ENCODE measurements at regions not wholly inside any gene's neighbourhood (a gene's known extent, or its start where the extent isn't known, plus 50 kb on each side); places are given as distances from the start of the nearest gene placed in this dataset.
"Not testable (repeated sequence)": the region's sequence is repeated elsewhere in the genome, so short reads cannot be mapped to it uniquely, and the experiment has no call there.

DNA sequence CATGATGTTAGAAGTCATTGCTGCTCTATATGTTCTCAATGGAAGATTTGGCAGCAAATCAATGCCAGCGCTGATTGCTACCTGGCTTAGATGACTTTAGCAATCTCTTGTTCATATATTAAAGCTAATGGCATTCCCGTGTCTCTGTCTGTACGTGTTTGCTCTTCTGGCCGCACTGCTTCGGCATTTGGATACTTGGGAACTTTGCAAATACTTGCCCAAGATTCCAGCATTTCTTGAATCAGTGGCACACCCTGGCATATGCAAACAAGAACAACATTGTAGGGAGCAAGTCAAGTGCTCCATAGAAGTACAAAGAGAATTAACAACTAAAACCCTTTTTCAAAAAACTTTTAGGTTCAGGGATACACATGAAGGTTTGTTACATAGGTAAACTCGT lies 128.9 kb upstream of the TMEM164 start:
- no peak for DNase-seq (ENCODE audit: low read depth in 2 of 3, low spot score in 2 of 3)

DNA sequence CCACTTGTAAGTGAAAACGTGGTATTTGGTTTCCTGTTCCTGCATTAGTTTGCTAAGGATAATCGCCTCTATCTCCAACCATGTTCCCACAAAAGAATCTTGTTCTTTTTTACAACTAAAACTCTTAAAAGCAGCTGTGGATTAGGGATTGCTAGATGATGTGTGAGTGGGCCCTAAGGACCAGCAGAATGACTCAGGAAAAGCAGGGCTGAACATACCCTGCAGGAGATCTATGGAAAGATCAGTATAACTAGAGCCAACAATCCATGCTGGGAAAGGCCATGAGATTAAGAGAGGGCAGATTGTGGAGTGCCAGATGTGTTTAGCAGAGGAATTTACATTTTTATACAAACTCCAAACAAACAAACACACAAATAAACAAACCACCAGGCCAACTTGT lies 128.4 kb upstream of the TMEM164 start:
- no peak for DNase-seq (ENCODE audit: low read depth in 2 of 3, low spot score in 2 of 3)

DNA sequence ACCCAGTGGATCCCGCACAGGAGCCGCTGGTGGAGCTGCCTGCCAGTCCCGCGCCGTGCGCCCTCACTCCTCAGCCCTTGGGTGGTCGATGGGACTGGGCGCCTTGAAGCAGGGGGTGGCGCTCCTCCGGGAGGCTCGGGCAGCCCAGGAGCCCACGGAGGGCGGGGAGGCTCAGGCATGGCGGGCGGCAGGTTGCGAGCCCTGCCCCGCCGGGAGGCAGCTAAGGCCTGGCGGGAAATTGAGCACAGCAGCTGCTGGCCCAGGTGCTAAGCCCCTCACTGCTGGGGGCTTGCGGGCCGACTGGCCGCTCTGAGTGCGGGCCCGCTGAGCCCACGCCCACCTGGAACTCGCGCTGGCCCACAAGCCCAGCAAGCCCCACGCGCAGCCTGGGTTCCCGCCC lies 127.1 kb upstream of the TMEM164 start:
- no peak for DNase-seq (ENCODE audit: low read depth in 2 of 3, low spot score in 2 of 3)

DNA sequence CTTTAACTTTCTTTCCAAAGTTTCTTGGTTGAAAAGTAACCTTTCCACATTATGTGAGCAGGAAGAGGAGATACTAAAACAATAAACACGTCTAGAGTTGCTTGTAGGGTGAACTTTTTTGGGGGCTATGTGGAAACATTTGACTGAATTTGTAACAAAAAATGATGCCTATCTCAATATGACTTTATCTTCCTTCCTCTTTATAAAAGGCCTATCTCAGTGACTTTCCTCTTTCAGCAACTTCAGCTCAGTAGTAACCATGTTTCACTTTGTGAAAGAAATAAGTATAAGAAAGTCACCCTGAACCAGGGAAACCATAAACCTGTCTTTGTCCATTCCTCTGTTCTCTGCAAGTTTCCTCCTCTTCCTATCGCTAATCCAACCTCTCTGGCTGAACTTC lies 124.7 kb upstream of the TMEM164 start:
- peak in 1 of 3 donors; percentile 25 for DNase-seq (ENCODE audit: low read depth in 2 of 3, low spot score in 2 of 3)

DNA sequence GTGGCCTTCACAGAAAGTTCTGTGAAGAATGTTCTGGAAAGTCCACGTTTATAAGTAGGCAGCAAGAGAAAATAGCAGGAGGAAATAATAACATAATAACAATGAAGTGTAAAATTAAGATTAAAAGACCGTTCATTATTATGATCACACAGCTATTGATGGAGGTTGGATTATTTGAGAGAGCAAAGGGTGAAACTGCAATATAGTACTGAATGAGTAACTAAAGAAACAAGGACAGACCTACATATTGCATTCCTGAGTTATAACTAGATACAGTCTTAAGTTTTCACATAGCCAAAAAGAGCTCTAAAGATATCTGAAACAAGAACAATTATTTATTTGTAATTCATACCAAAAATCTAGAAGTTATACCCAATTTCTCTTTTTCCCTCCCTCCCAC lies 122.9 kb upstream of the TMEM164 start:
- DNase-seq (ENCODE audit: low read depth in 2 of 3, low spot score in 2 of 3): no peak

DNA sequence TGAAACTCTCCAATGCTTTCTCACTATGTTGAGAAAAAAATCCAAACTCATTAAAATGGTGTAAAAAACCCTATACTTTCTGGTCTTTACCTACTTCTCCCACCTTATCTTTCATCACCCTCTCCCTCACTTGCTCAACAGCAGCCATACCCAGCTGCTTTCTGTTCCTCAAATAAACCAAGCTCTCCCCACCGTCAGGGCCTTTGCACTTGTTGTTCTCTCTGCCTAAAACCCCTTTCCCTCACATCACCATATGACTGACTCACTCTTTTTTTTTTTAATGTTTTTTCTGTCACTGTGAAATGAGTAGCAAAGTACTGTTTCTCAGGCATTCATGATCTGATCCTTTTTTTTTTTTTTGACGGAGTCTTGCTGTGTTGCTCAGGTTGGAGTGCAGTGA lies 122.3 kb upstream of the TMEM164 start:
- no peak for DNase-seq (ENCODE audit: low read depth in 2 of 3, low spot score in 2 of 3)

DNA sequence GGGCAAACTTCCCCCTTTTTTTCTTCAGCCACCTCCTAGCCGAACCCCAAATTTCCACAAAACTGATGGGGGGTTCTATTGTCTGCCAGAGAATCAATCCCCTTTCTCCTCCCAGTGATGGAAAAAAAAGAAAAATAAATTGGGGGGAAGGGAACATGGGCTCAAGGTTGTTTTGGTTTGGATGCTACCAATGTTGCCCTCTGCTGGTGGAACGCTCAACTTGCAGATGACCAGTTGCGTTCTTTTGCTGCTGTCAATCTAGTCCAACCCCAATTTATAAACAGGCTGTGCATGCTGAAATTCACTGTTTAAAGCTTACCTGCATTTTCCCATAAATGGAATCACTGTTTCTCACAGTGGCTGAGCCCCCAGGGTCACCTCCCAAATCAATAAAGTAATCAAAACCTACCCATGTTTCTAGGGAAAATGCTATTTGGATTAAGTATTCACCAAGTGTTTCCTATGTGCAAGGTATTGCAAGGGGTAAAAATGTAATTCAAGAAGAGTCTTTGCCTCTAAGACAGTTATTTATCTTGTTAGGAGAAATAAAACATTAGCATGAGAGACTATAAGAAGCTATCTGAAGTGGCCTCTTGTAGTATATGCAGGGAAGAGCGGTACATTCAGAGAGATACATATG lies 116.7 kb upstream of the TMEM164 start:
- peak in 1 of 3 donors; percentile 53 for DNase-seq (ENCODE audit: low read depth in 2 of 3, low spot score in 2 of 3)

DNA sequence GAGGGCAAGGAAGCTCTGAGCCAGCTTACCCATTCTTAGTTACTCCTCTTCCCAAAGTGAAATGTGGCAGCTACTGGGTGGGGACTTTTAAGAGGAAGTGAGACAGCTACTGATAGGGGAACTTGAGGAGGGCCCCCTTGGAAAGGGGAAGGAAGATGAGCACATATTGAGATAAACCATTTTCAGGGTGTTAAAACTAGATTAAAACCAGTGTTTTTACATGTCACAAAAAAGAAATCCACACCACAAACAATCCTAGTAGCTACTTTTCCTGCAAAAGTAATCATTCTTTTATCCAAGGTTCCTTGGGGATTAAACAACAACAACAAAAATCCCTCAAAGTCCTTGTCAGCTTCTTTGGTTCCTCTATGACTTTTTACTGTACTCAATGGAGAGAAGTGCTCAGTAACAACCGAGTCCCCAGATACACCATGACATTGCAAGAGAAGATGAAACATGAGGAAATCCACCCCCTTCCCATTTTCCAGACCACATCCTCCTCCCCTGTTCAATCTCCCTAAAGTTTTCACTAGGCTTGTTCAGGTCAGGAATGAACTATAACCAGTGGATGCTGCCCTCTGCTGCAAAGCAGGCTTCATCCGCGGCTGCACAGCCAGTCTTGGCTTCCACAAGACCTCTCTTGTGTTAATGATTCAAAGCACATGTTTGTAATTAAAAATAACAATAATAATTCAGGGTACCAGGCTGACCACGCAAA lies 113.5 kb upstream of the TMEM164 start:
- DNase-seq (ENCODE audit: low read depth in 2 of 3, low spot score in 2 of 3): peak in 2 of 3 donors; percentile 40 to 45

DNA sequence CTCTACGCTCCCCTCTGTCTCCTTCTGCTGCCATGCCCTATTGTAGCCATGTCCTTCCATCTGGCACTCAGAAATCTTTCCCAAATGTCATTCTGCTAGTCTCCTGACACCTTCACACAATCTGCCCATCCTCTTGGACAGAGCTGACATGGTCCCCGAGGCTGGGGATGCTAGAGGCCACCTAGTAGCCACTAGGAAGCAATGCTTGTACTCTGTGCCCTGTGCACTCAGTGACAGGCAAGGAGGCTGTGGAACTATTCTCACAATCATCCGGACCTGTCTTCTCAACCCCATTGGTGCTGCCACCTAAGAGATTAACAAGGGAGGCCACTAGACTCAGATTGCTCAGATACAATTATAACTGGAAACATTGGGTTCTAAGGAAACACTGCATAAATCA lies 112.6 kb upstream of the TMEM164 start:
- no peak for DNase-seq (ENCODE audit: low read depth in 2 of 3, low spot score in 2 of 3)

DNA sequence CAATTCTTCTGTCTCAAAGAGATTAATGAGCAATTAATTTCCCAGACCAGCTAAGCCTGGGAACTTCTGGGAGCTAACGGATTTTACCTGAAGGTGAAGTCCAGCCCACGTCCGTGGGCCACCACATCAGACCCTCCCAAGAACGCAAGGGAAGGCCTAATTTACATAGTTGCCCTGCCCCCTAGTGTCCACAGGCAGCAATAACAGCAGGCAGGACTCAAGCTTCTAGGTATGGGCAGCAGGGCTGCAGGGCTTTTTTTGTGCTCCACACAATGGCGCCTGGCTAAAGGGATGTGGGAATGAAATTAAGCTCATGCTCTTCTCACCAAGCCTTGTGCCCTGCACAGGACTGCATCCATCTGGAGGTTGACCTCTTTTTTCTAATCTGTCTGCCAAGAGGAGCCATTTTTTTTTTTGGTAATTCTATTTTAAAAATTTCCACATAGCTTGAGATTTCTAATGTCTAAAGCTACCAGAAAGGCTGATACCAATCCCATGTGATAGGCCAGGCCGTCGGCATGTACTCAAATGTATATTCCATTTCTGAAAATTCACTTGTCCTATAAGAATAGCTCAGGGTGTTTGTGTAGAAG lies 111.9 kb upstream of the TMEM164 start:
- DNase-seq (ENCODE audit: low read depth in 2 of 3, low spot score in 2 of 3): peak; percentile 21 to 64 (median 49)

DNA sequence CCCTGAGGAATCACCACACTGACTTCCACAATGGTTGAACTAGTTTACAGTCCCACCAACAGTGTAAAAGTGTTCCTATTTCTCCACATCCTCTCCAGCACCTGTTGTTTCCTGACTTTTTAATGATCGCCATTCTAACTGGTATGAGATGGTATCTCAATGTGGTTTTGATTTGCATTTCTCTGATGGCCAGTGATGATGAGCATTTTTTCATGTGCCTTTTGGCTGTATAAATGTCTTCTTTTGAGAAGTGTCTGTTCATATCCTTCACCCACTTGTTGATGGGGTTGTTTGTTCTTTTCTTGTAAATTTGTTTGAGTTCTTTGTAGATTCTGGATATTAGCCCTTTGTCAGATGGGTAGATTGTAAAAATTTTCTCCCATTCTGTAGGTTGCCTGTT lies 106.9 kb upstream of the TMEM164 start:
- not testable (repeated sequence) for DNase-seq (ENCODE audit: low read depth in 2 of 3, low spot score in 2 of 3)

DNA sequence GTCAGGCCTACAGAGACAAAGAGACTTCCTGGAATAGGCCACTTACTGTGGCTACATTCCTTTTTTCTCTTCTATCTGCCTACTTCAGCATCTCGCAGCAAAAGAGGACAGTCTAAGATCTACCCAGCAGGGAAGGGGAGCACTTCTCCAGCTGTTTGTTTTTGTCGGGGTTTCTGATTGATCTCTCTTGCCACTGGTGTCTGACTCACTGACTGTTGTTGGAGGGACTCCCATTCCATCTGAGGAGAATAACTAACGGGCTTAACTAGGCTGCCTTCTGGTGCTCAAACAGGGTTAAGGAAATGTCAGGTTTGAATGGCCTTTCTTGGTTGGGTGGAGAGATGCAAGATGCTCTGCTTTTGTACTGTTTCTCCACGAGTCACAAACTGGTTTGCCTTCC lies 100.2 kb upstream of the TMEM164 start:
- DNase-seq (ENCODE audit: low read depth in 2 of 3, low spot score in 2 of 3): no peak

DNA sequence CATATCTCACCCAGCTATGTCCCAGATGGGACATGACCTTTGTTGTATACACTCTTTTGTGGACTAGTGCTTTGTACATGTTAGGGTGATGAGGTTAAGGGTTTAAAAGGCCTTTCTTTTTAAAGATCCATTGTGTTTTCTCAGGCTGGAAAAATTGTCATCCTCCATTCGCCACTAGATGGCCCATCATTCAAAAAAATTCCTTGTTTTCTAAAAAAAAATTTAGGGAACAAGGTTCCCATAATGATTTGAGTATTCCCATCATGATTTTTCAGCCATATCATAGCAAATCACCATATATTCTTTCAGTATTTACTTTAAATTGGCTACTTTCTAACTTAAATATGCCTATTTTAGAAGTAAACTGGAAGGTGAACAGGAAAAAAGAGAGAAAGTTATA lies 91.9 kb upstream of the TMEM164 start:
- no peak for DNase-seq (ENCODE audit: low read depth in 2 of 3, low spot score in 2 of 3)

DNA sequence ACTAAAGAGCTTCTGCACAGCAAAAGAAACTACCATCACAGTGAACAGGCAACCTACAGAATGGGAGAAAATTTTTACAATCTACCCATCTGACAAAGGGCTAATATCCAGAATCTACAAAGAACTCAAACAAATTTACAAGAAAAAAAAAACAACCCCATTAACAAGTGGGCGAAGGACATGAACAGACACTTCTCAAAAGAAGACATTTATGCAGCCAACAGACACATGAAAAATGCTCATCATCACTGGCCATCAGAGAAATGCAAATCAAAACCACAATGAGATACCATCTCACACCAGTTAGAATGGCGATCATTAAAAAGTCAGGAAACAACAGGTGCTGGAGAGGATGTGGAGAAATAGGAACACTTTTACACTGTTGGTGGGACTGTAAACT lies 89.9 kb upstream of the TMEM164 start:
- DNase-seq (ENCODE audit: low read depth in 2 of 3, low spot score in 2 of 3): not testable (repeated sequence)

DNA sequence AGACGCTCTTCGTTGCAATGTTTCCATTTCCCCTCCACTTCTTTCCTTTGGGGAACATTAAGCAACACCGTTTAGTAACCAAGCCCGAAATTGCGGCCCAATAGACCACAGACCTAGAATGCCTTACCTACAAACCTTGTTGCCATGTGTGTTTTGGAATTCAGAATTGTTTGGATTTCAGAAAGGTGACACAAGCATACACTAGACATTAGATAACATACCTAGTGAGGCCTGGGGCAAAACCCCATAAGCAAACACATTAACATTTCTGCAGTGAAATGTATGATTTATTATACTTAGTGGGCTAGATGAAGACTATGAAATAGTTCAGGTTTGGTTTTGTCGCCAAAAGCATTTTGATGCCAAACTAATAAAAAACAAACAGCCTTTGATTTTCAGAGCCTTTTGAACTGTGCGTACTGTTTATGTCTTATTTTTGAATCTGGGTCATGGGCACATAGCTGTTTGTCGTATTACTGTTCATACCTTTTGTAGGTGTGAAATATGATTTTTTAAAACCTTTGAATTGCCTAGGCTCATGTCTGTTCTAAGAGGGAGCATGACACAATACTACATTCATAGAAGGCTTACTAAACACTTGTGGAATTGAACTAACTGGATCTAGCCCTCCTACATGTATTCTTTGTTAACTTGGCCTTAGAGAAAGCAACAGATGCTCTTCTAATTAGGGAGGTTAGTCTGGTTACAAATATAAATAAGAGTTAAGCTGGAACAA lies 88.6 kb upstream of the TMEM164 start:
- no peak for DNase-seq (ENCODE audit: low read depth in 2 of 3, low spot score in 2 of 3)

DNA sequence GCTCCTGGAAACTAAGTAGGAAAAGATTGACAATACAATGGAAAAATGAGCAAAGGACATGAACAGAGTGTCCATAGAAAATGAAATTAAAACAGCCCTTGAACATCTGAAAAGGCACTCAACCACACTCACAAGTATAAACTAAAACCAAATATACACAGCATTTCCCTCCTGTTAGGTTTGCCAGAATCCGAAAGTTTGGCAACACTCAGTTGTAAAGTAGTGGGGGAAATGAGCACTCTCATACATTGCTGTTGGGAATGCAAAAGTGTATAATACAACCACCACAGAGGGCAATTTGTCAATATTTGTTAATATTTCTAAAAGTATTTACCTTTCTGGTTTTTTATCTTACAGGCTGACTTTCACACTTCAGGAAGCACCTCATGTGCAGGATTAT lies 84.2 kb upstream of the TMEM164 start:
- no peak for DNase-seq (ENCODE audit: low read depth in 2 of 3, low spot score in 2 of 3)

DNA sequence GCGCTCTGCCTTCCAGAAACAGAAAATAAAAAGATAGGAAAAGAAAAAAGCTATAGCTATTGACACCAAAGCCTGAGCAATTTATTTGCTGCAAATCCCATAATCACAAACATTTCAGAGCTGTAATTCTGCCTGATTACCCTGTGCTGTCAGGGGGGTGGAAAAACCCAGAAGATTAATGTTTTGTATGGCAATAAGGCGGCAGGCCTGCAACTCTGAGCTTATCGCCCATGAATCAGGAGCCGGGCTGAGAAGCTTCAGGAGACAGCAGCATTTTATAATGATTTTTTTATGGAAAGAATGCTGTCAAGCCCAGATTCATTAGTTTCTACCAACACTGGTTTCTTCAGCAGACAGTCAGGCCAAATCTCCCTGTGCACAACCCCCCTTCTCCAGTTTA lies 82.6 kb upstream of the TMEM164 start:
- DNase-seq (ENCODE audit: low read depth in 2 of 3, low spot score in 2 of 3): no peak

DNA sequence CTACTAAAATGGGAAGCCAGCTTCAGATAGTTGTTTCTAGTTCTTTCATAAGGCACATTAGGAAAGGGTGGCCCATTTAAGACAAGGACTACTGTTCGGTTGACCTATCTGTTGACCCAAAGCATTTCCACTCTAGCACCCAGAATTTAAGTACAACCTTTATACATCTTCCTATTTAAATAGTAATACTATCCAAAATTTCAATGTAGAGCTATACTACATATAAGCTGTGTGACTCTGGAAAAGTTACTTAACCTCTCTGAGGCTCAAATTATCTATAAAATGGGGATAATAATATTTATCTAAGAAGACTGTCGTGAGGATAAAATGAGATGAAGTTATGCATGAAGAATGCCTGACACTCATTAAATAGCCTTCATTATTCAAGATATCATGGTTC lies 82.0 kb upstream of the TMEM164 start:
- DNase-seq (ENCODE audit: low read depth in 2 of 3, low spot score in 2 of 3): no peak

DNA sequence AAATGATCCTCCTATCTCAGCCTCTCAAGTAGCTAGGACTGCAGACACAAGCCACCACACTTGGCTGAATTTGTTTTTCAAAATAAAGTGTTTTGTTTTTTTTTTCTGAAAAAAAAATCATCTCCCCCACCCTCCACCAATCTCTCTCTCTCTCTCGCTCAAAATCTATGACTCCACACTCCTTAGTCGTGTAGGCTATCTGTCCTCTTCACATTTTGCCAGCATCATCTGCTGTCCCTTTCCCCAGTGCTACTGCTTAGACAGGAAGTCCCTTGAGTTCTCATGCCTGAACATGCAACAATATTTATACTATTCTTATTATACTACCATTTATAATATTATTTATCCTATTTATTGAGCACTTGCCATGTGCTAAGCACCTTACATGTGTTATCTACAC lies 80.7 kb upstream of the TMEM164 start:
- DNase-seq (ENCODE audit: low read depth in 2 of 3, low spot score in 2 of 3): no peak

DNA sequence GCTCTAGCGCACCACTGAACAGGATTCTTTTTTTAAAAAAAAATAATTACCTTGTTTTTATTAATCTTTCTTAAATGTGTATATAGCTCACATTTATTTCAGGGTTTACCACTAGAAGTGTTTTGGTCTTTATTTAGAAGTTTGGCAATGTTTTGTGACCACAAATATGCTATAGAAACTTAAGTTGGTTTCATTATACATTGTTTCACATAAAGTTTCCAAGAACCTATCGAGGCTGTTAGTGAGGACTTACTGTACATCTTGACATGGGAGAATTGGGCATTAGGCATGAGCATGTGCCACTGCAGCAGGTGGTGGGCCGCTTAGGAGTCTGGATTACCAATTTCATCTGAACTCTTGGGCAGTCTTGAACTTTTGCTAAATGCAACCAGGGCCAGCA lies 77.9 kb upstream of the TMEM164 start:
- DNase-seq (ENCODE audit: low read depth in 2 of 3, low spot score in 2 of 3): not testable (repeated sequence)

DNA sequence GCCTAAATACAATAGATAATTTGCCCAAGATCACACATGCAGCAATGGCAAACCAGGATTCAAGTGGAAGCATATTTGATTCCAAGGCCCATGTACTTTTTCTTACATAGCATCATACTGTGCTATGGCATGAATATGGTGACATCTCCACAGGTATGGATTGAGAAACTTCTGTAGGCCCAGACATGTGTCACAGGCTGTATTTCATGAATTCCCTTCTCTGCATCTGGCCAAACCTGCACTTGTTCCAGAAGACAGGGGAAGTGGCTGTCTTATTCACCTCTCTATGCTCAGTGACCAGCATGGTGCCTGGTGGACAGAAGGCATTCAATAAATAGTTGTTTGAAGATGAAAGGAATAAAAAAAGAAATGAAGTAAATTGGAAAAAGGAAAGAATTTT lies 77.3 kb upstream of the TMEM164 start:
- no peak for DNase-seq (ENCODE audit: low read depth in 2 of 3, low spot score in 2 of 3)

DNA sequence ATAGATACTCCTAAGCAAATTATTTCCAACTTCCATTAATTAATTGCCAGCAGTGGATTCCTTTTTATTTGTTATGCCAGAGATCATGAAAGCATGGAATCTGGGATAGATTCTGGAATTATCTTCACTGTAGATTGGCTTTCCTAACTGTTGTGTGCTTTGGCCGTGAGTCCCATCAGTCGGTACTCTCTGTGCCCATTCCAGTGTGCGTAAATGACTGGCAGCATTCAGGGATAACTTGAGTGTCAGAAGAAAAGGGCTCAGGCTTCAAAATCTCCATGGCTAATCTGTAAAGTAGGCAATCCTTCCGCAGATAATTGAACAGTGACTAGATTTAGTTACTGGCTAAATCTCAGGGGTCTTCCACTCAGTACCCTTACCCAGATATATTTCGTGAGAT lies 76.8 kb upstream of the TMEM164 start:
- DNase-seq (ENCODE audit: low read depth in 2 of 3, low spot score in 2 of 3): no peak

Measured in hematopoietic multipotent progenitor cell (in vitro differentiated cells).